ENCODE measurements at regions not wholly inside any gene's neighbourhood (a gene's known extent, or its start where the extent isn't known, plus 50 kb on each side); places are given as distances from the start of the nearest gene placed in this dataset.

- DNase-seq (ENCODE audit: low read depth in 1 of 2, low spot score in 1 of 2), result no peak
- no peak overlapping the region for H3K27ac ChIP-seq (replicated peaks)
- H3K4me3 ChIP-seq (replicated peaks; ENCODE audit: insufficient read depth, low read length), result no peak overlapping the region
- TF ChIP-seq REST (IDR thresholded peaks at IDR 0.05; ENCODE audit: insufficient replicate concordance, low read depth), result no peak
- TF ChIP-seq POLR2AphosphoS5 (IDR thresholded peaks at IDR 0.05; ENCODE audit: low read depth), result no peak
- no peak for TF ChIP-seq CTCF (IDR thresholded peaks at IDR 0.05; ENCODE audit: insufficient read depth, low read length)
- no peak for TF ChIP-seq GABPA (IDR thresholded peaks at IDR 0.05; ENCODE audit: low read depth)
- no peak for TF ChIP-seq SPI1 (IDR thresholded peaks at IDR 0.05; ENCODE audit: borderline replicate concordance, low read depth)
- no peaks in the 10 kb centered on the region for H3K27me3 ChIP-seq (ENCODE audit: insufficient read depth, poor library complexity, severe bottlenecking)
Measured at GRCh38 chr2:145154731-145155130, 634.8 kb upstream of the ZEB2 start.

- no peak overlapping the region for H3K4me3 ChIP-seq (replicated peaks; ENCODE audit: insufficient read depth, low read length)
- H3K27ac ChIP-seq (replicated peaks), result no peak overlapping the region
- TF ChIP-seq POLR2AphosphoS5 (IDR thresholded peaks at IDR 0.05; ENCODE audit: low read depth) (no peak), CTCF (IDR thresholded peaks at IDR 0.05; ENCODE audit: insufficient read depth, low read length) (no peak), SPI1 (IDR thresholded peaks at IDR 0.05; ENCODE audit: borderline replicate concordance, low read depth) (no peak), REST (IDR thresholded peaks at IDR 0.05; ENCODE audit: insufficient replicate concordance, low read depth) (no peak), GABPA (IDR thresholded peaks at IDR 0.05; ENCODE audit: low read depth) (no peak)
- DNase-seq (ENCODE audit: low read depth in 1 of 2, low spot score in 1 of 2), result no peak
- H3K27me3 ChIP-seq (ENCODE audit: insufficient read depth, poor library complexity, severe bottlenecking), result no peaks in the 10 kb centered on the region
Measured at GRCh38 chr2:145146691-145147090, 626.8 kb upstream of the ZEB2 start.

GRCh38 chr2:145144131-145144728 lies 624.3 kb upstream of the ZEB2 start:
- Histone ChIP-seq H3K27ac (replicated peaks) (no peak overlapping the region), H3K4me3 (replicated peaks; ENCODE audit: insufficient read depth, low read length) (no peak overlapping the region), H3K27me3 (ENCODE audit: insufficient read depth, poor library complexity, severe bottlenecking) (no peaks in the 10 kb centered on the region)
- no peak for TF ChIP-seq SPI1 (IDR thresholded peaks at IDR 0.05; ENCODE audit: borderline replicate concordance, low read depth)
- no peak for TF ChIP-seq REST (IDR thresholded peaks at IDR 0.05; ENCODE audit: insufficient replicate concordance, low read depth)
- TF ChIP-seq CTCF (IDR thresholded peaks at IDR 0.05; ENCODE audit: insufficient read depth, low read length), result no peak
- TF ChIP-seq GABPA (IDR thresholded peaks at IDR 0.05; ENCODE audit: low read depth), result no peak
- TF ChIP-seq POLR2AphosphoS5 (IDR thresholded peaks at IDR 0.05; ENCODE audit: low read depth), result no peak
- no peak for DNase-seq (ENCODE audit: low read depth in 1 of 2, low spot score in 1 of 2)

Measured in HL-60 (cell line).